Tibial nerve (tissue), 4 donors: ENCODE measurements at regions not wholly inside any gene's neighbourhood (a gene's known extent, or its start where the extent isn't known, plus 50 kb on each side); places are given as distances from the start of the nearest gene placed in this dataset.

Experiments
- DNase-seq, 2 donors: peaks; one replicate each; pipeline ENCODE4 v3.0.0-alpha.2; 2019; ENCODE audit warnings: low spot score in 2 of 2
- H3K27ac ChIP-seq, 4 donors: fragments of 200-600 bp; sonication (generic) in 3 of 4; one replicate each; pipeline ENCODE4 v1.5.1; 2017 to 2019; ENCODE audit warnings: mild to moderate bottlenecking in 1 of 4
- H3K27me3 ChIP-seq, 2 donors: fragments of 200-600 bp; sonication (generic) in 1 of 2; one replicate each; pipeline versions ENCODE4 v1.5.1 to v1.6.0; 2017 to 2019
- H3K36me3 ChIP-seq, 3 donors: fragments of 200-600 bp; sonication (generic); one replicate each; pipeline ENCODE4 v1.5.1; 2018 to 2019
- H3K4me1 ChIP-seq, 4 donors: fragments of 200-600 bp; sonication (generic) in 3 of 4; one replicate each; pipeline ENCODE4 v1.5.1; 2017 to 2019
- H3K4me3 ChIP-seq, 4 donors: fragments of 200-600 bp; sonication (generic) in 3 of 4; one replicate each; pipeline ENCODE4 v1.5.1; 2017 to 2019; ENCODE audit warnings: mild to moderate bottlenecking in 1 of 4, moderate library complexity in 1 of 4
- H3K9me3 ChIP-seq, 4 donors: fragments of 200-600 bp; sonication (generic) in 3 of 4; one replicate each; pipeline ENCODE4 v1.5.1; 2017 to 2019
- CTCF ChIP-seq, 5 experiments: fragments of 200-600 bp in 3 of 5; fragments of 450-650 bp in 2 of 5; sonication (generic) in 3 of 5; IDR thresholded peaks; one replicate each; pipeline ENCODE4 v1.5.1; 2016 to 2019; ENCODE audit warnings: antibody characterized with exemption in 5 of 5, mild to moderate bottlenecking in 3 of 5, moderate library complexity in 2 of 5
- EP300 ChIP-seq, 2 donors: sonication (generic); formaldehyde crosslinking; IDR thresholded peaks; one replicate each; pipeline ENCODE4 v1.6.1; 2017; ENCODE audit warnings: antibody characterized with exemption in 2 of 2, mild to moderate bottlenecking in 1 of 2
- POLR2A ChIP-seq, 2 donors: fragments of 450-650 bp; IDR thresholded peaks; one replicate each; pipeline ENCODE4 v1.6.1; 2017; ENCODE audit warnings: antibody characterized with exemption in 2 of 2, mild to moderate bottlenecking in 2 of 2, moderate library complexity in 2 of 2
- WGBS, 2 donors: methylation state at CpG; one replicate each; pipeline ENCODE4 v1.1.5; 2018; 5-methylcytosine and 5-hydroxymethylcytosine counted together

- 82 to 83% methylated on average over 2 of the region's 2 CpGs for WGBS, 2 donors
- DNase-seq = no peak
- TF ChIP-seq CTCF (IDR thresholded peaks at IDR 0.05) = no peak
- TF ChIP-seq POLR2A (IDR thresholded peaks at IDR 0.05) = no peak
- TF ChIP-seq EP300 (IDR thresholded peaks at IDR 0.05) = no peak
Observed at GRCh38 chr6:139711804-139712585, 337.5 kb upstream of the CITED2 start.

GRCh38 chr6:139710556-139710955 is 336.1 kb upstream of the CITED2 start:
- Histone ChIP-seq H3K27ac (no peak overlapping the region), H3K36me3 (no peaks in the 10 kb centered on the region), H3K27me3 (no peaks in the 10 kb centered on the region), H3K4me3 (no peak overlapping the region), H3K4me1 (peaks cover 0 to 14% (median 2%) of the 10 kb centered on the region in 4 donors), H3K9me3 (no peaks in the 10 kb centered on the region)
- TF ChIP-seq EP300 (IDR thresholded peaks at IDR 0.05) (no peak), POLR2A (IDR thresholded peaks at IDR 0.05) (no peak), CTCF (IDR thresholded peaks at IDR 0.05) (no peak)
- no peak for DNase-seq

More at GRCh38 chr6:139711804-139712585, 337.5 kb upstream of the CITED2 start:
- no peaks in the 10 kb centered on the region for H3K36me3 ChIP-seq
- H3K27ac ChIP-seq = no peak overlapping the region
- no peaks in the 10 kb centered on the region for H3K27me3 ChIP-seq
- H3K9me3 ChIP-seq = no peaks in the 10 kb centered on the region
- H3K4me3 ChIP-seq = no peak overlapping the region
- H3K4me1 ChIP-seq = peaks cover 0 to 14% (median 2%) of the 10 kb centered on the region in 4 donors

GRCh38 chr6:139708337-139709199 is 334.1 kb upstream of the CITED2 start:
- no peak for TF ChIP-seq POLR2A (IDR thresholded peaks at IDR 0.05)
- TF ChIP-seq EP300 (IDR thresholded peaks at IDR 0.05) = no peak
- TF ChIP-seq CTCF (IDR thresholded peaks at IDR 0.05) = no peak
- WGBS, 2 donors = 34 to 37% methylated on average over 6 of the region's 6 CpGs
- Histone ChIP-seq H3K4me3 (no peak overlapping the region), H3K4me1 (peaks cover 0 to 14% (median 2%) of the 10 kb centered on the region in 4 donors), H3K36me3 (no peaks in the 10 kb centered on the region), H3K27ac (no peak overlapping the region), H3K9me3 (no peaks in the 10 kb centered on the region), H3K27me3 (no peaks in the 10 kb centered on the region)
- DNase-seq = no peak

GRCh38 chr6:139706912-139707311 is 332.5 kb upstream of the CITED2 start:
- H3K4me1 ChIP-seq = peaks cover 0 to 14% (median 2%) of the 10 kb centered on the region in 4 donors
- 67 to 75% methylated on average over 3 of the region's 3 CpGs for WGBS, 2 donors

More at GRCh38 chr6:139706912-139707311, 332.5 kb upstream of the CITED2 start:
- H3K27ac ChIP-seq = no peak overlapping the region
- no peaks in the 10 kb centered on the region for H3K27me3 ChIP-seq
- TF ChIP-seq POLR2A (IDR thresholded peaks at IDR 0.05) (no peak), EP300 (IDR thresholded peaks at IDR 0.05) (no peak), CTCF (IDR thresholded peaks at IDR 0.05) (no peak)
- H3K36me3 ChIP-seq = no peaks in the 10 kb centered on the region
- no peak overlapping the region for H3K4me3 ChIP-seq
- no peaks in the 10 kb centered on the region for H3K9me3 ChIP-seq
- no peak for DNase-seq
